Stomach (tissue), 8 donors: ENCODE measurements at regions not wholly inside any gene's neighbourhood (a gene's known extent, or its start where the extent isn't known, plus 50 kb on each side); places are given as distances from the start of the nearest gene placed in this dataset.
"Not testable (repeated sequence)": the region's sequence is repeated elsewhere in the genome, so short reads cannot be mapped to it uniquely, and the experiment has no call there.

Experiments
- DNase-seq, 2 donors: peaks; one replicate each; pipeline versions ENCODE4 v3.0.0 to v3.0.0-alpha.2; 2013 to 2019
- H3K27ac ChIP-seq, 5 donors: fragments of 200-600 bp in 4 of 5; sonication (generic) in 4 of 5; one replicate each; pipeline ENCODE4 v1.5.1; 2013 to 2019; ENCODE audit warnings: mild to moderate bottlenecking in 1 of 5, moderate library complexity in 1 of 5
- H3K27me3 ChIP-seq, 3 donors: fragments of 200-600 bp; sonication (generic); one replicate each; pipeline ENCODE4 v1.5.1; 2017 to 2019; ENCODE audit warnings: mixed run types in 1 of 3
- H3K36me3 ChIP-seq, 4 donors: fragments of 200-600 bp; sonication (generic); 1 replicate in 3 of 4; 2 replicates in 1 of 4; pipeline ENCODE4 v1.5.1; 2016 to 2019
- H3K4me1 ChIP-seq, 4 donors: fragments of 200-600 bp; sonication (generic); one replicate each; pipeline ENCODE4 v1.5.1; 2016 to 2019
- H3K4me3 ChIP-seq, 4 donors: fragments of 200-600 bp; sonication (generic) in 3 of 4; one replicate each; pipeline ENCODE4 v1.5.1; 2016 to 2019; ENCODE audit warnings: mild to moderate bottlenecking in 1 of 4
- H3K9me3 ChIP-seq, 4 donors: fragments of 200-600 bp; sonication (generic); one replicate each; pipeline ENCODE4 v1.5.1; 2016 to 2019
- EP300 ChIP-seq: sonication (generic); formaldehyde crosslinking; IDR thresholded peaks from one replicate; pipeline ENCODE4 v1.6.1; 2017; ENCODE audit warnings: antibody characterized with exemption
- POLR2A ChIP-seq, 4 donors: fragments of 450-650 bp; IDR thresholded peaks; one replicate each; pipeline ENCODE4 v1.6.1; 2016; ENCODE audit warnings: antibody characterized with exemption in 4 of 4, control low read depth in 2 of 4, mild to moderate bottlenecking in 1 of 4, moderate library complexity in 1 of 4
- POLR2AphosphoS5 ChIP-seq, 3 donors: sonication (generic); formaldehyde crosslinking; IDR thresholded peaks; one replicate each; pipeline ENCODE4 v1.6.1; 2016; ENCODE audit warnings: antibody characterized with exemption in 3 of 3
- WGBS, 5 donors: extraction: QIAGEN DNeasy Blood & Tissue Kit in 3 of 5; methylation state at CpG; one replicate each; pipeline versions ENCODE4 v1.1.5 to v1.1.7; 2013 to 2018; 5-methylcytosine and 5-hydroxymethylcytosine counted together
- intact Hi-C: fragments of 100-400 bp; cut with DNase I; formaldehyde crosslinking; loops from one replicate; pipeline ENCODE4 v1.15.1; 2023; ENCODE audit warnings: low total_unique reads
- TF ChIP-seq, protein P1 (sequence below), 7 experiments: fragments of 450-650 bp in 4 of 7; fragments of 200-600 bp in 3 of 7; sonication (generic) in 3 of 7; IDR thresholded peaks; one replicate each; pipeline ENCODE4 v1.5.1; 2016 to 2019; ENCODE audit warnings: antibody characterized with exemption in 7 of 7, control low read depth in 2 of 7, mild to moderate bottlenecking in 1 of 7
- donor health status: healthy with polysubstance abuse.
- donor health status: Bipolar disorder and iron deficiency.
- donor health status: healthy.

DNA sequence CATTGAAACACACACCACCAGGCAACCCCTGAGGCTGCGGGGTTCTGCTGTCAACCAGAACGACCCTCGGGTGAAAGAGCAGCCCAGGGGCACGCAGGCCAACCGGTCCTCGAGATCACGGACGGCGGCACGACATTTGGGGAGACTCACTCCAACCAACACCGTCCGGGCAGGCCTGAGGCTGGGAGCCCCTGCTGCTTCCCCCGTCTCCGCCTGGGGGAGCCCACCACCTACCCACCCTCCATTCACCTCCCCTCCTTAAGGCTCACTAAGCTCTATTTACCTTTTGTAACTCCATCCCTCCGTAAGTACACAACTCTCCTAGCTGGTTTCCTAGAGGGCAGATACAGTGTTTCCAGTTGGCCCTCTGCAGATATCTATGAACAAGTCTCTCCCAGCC, 971.3 kb upstream of the DEFB115 start:
- 38 to 67% (median 60%) methylated on average over 8 to 15 of the region's 15 CpGs for WGBS, 5 donors
- Histone ChIP-seq H3K36me3 (no peaks in the 10 kb centered on the region), H3K27me3 (no peaks in the 10 kb centered on the region), H3K4me1 (peaks cover 0 to 71% (median 8%) of the 10 kb centered on the region in 4 donors), H3K4me3 (peak overlapping the region in 2 of 4 donors; percentile 1 to 3), H3K9me3 (peaks cover 0 to 10% (median 0%) of the 10 kb centered on the region in 4 donors), H3K27ac (peak overlapping the region in 3 of 5 donors; percentile 14 to 79 (median 44))
- intact Hi-C loops = no loop called here
- TF ChIP-seq, protein P1, sequence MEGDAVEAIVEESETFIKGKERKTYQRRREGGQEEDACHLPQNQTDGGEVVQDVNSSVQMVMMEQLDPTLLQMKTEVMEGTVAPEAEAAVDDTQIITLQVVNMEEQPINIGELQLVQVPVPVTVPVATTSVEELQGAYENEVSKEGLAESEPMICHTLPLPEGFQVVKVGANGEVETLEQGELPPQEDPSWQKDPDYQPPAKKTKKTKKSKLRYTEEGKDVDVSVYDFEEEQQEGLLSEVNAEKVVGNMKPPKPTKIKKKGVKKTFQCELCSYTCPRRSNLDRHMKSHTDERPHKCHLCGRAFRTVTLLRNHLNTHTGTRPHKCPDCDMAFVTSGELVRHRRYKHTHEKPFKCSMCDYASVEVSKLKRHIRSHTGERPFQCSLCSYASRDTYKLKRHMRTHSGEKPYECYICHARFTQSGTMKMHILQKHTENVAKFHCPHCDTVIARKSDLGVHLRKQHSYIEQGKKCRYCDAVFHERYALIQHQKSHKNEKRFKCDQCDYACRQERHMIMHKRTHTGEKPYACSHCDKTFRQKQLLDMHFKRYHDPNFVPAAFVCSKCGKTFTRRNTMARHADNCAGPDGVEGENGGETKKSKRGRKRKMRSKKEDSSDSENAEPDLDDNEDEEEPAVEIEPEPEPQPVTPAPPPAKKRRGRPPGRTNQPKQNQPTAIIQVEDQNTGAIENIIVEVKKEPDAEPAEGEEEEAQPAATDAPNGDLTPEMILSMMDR (IDR thresholded peaks at IDR 0.05) = peak in 4 of 7 experiments; percentile 23 to 48 (median 34)
- TF ChIP-seq POLR2A (IDR thresholded peaks at IDR 0.05) (no peak), EP300 (no peak), POLR2AphosphoS5 (IDR thresholded peaks at IDR 0.05) (peak in 1 of 3 donors; percentile 28)
- peak; percentile 40 to 51 for DNase-seq

DNA sequence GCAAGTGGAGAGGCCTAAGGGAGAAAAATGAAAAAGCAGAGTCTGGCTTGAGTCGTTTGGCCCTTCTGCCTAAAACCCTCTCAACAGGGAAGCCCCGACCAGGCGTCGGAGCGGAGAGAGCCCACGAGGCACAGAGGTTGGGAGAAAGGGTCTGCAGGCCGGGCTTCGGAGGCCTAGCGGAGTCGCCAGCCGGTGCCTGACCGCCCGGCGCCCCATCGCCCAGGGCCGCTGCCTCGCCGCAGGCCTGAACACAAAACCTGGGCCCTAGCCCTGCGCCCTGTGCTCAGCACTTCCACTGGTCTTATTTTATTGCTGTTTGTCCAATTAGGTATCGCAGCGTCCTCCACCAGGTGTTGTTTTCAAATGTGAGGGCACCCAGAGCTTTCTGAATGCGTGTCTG, 970.0 kb upstream of the DEFB115 start:
- WGBS, 5 donors = 79 to 93% (median 86%) methylated on average over 21 to 22 of the region's 22 CpGs
- Histone ChIP-seq H3K9me3 (peaks cover 0 to 18% (median 0%) of the 10 kb centered on the region in 4 donors), H3K27ac (peak overlapping the region in 2 of 5 donors; percentile 49 to 88), H3K4me1 (peaks cover 0 to 69% (median 8%) of the 10 kb centered on the region in 4 donors)
- H3K27me3 ChIP-seq, H3K4me3 ChIP-seq, H3K36me3 ChIP-seq, DNase-seq, intact Hi-C loops: not testable (repeated sequence)

DNA sequence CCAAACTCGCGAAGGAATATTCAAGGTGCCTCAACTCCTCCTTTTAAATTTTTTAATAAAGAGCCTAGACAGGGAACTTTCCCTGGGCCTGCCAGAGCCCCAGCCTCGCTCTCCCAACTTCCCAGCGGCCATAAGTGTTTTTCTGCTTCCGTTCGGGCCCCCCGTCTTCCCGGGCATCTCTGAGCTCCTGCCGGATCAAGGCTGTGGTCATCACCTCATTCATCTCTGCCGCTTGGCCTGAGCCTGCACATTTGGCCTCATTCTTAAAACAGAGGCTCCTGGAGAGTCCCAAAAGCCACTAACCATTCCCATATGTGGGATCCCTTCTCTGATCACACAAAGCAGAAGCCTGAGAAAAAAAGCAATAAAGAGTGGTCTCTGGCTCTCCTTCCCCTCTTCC, 969.1 kb upstream of the DEFB115 start:
- no peak overlapping the region for H3K4me3 ChIP-seq
- H3K9me3 ChIP-seq = peaks cover 0 to 15% (median 0%) of the 10 kb centered on the region in 4 donors
- H3K4me1 ChIP-seq = peaks cover 0 to 62% (median 7%) of the 10 kb centered on the region in 4 donors
- WGBS, 5 donors = 45 to 77% (median 65%) methylated on average over 4 to 10 of the region's 10 CpGs
- no peak for DNase-seq
- no peaks in the 10 kb centered on the region for H3K27me3 ChIP-seq
- intact Hi-C loops = no loop called here
- peak overlapping the region in 3 of 5 donors; percentile 74 to 88 (median 87) for H3K27ac ChIP-seq
- TF ChIP-seq EP300 (no peak), POLR2A (IDR thresholded peaks at IDR 0.05) (no peak), POLR2AphosphoS5 (IDR thresholded peaks at IDR 0.05) (no peak)
- TF ChIP-seq, protein P1 (IDR thresholded peaks at IDR 0.05) = no peak
- no peaks in the 10 kb centered on the region for H3K36me3 ChIP-seq

DNA sequence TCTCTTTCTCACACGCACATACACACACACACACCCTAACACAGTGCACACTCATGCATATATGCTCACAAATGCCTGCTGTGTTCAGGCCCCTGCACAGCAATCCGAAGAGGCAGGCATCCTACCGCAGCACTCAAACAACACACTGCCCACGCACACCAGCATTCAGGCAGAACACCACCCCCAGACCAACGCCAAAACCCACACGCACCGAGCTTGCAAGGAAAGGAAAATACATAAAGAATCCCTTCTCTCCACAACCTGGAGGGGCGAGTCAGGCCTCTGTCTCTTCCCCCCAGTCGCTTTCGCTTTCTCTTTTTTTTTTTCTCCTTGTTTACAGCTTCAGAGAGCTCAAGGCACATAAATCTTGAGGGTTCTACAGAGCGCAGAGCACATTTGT, 968.4 kb upstream of the DEFB115 start:
- H3K27ac ChIP-seq = peak overlapping the region in 4 of 5 donors; percentile 61 to 88 (median 80)
- H3K36me3 ChIP-seq, H3K9me3 ChIP-seq, intact Hi-C loops, H3K27me3 ChIP-seq, DNase-seq: not testable (repeated sequence)
- peak overlapping the region in 2 of 4 donors; percentile 42 to 50 for H3K4me3 ChIP-seq
- H3K4me1 ChIP-seq = peaks cover 0 to 58% (median 6%) of the 10 kb centered on the region in 4 donors
- WGBS, 5 donors = 16 to 57% (median 22%) methylated on average over 11 of the region's 11 CpGs

DNA sequence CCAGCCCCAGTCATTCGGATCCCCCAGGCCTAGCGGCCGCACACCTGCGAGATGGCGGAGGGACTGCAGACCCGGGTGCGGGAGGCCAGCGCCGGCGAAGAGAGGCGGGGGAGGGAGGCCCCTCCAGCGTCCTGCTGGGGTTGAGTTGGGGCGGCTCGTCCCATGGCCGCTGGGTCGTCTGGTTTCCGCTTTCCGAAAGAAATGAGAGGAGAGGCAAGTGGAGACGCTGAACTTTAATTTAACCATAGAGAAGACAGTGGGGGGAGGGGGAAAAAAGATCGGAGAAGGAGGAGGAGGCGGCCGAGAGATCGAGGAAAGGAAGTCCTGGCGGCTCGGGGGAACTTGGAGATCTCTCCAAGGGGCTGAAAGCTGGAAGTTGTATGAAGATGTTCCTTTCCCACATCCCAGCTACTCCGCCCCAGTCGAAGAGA, 967.7 kb upstream of the DEFB115 start:
- H3K36me3 ChIP-seq, DNase-seq, H3K27me3 ChIP-seq, H3K9me3 ChIP-seq, intact Hi-C loops: not testable (repeated sequence)
- Histone ChIP-seq H3K27ac (peak overlapping the region; percentile 20 to 88 (median 74)), H3K4me3 (peak overlapping the region in 3 of 4 donors; percentile 25 to 50 (median 42)), H3K4me1 (peaks cover 0 to 51% (median 3%) of the 10 kb centered on the region in 4 donors)
- WGBS, 5 donors = 20 to 66% (median 28%) methylated on average over 25 to 27 of the region's 27 CpGs

DNA sequence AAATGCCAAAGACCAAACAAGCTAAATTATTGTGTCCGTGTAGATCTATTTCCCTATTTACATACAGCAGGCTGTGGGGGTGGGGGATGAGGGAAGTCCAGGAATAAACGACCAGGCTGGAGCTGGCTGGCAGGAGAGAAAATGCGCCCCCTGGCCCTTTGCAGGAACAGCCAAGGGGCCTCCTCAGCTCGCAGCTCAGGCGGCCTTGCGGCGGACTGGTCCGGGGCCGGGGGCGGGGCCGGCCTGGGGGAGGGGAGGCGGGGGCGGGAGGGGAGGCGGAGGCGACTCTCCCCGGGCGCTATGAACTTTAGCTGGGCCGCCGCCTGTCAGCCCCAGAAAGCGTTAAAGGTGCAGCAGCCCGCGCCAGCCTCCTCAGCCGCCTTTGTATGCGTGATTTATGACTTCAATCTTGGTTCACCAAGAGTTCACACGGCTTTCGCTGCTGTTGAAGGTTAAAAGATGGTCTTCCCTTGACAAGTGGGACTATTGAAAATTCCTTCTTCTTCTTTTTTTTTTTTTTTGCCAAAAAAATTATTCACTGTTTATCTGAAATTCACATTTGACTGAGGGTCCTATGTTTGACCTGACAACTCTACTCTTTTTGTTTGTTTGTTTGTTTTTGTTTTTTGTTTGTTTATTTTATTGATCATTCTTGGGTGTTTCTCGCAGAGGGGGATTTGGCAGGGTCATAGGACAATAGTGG, 967.0 kb upstream of the DEFB115 start:
- H3K36me3 ChIP-seq, H3K9me3 ChIP-seq, H3K27me3 ChIP-seq, intact Hi-C loops: not testable (repeated sequence)
- Histone ChIP-seq H3K4me1 (peaks cover 0 to 46% (median 3%) of the 10 kb centered on the region in 4 donors), H3K27ac (peak overlapping the region in 4 of 5 donors; percentile 74 to 88 (median 84)), H3K4me3 (peak overlapping the region in 3 of 4 donors; percentile 25 to 50 (median 42))
- peak in 1 of 2 donors; percentile 71 for DNase-seq
- WGBS, 5 donors = 15 to 45% (median 26%) methylated on average over 18 to 27 of the region's 27 CpGs

DNA sequence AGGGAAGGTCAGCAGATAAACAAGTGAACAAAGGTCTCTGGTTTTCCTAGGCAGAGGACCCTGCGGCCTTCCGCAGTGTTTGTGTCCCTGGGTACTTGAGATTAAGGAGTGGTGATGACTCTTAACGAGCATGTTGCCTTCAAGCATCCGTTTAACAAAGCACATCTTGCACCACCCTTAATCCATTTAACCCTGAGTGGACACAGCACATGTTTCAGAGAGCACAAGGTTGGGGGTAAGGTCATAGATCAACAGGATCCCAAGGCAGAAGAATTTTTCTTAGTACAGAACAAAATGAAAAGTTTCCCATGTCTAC, 966.4 kb upstream of the DEFB115 start:
- DNase-seq, H3K36me3 ChIP-seq, H3K4me3 ChIP-seq, H3K27me3 ChIP-seq, H3K9me3 ChIP-seq, intact Hi-C loops: not testable (repeated sequence)
- 21 to 66% (median 27%) methylated on average over 2 to 4 of the region's 4 CpGs for WGBS, 5 donors
- Histone ChIP-seq H3K27ac (peak overlapping the region in 3 of 5 donors; percentile 74 to 88 (median 87)), H3K4me1 (peaks cover 0 to 41% (median 3%) of the 10 kb centered on the region in 4 donors)

DNA sequence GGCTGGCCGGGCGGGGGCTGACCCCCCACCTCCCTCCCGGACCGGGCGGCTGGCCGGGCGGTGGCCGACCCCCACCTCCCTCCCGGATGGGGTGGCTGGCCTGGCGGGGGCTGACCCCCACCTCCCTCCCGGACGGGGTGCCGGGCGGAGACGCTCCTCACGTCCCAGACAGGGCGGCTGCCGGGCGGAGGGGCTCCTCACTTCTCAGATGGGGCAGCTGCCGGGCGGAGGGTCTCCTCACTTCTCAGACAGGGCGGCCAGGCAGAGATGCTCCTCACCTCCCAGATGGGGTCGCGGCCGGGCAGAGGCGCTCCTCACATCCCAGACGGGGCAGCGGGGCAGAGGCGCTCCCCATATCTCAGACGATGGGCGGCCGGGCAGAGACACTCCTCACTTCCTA, 965.8 kb upstream of the DEFB115 start:
- H3K9me3 ChIP-seq, intact Hi-C loops, DNase-seq, H3K36me3 ChIP-seq, H3K4me3 ChIP-seq, H3K27me3 ChIP-seq: not testable (repeated sequence)
- Histone ChIP-seq H3K4me1 (peaks cover 0 to 35% (median 3%) of the 10 kb centered on the region in 4 donors), H3K27ac (peak overlapping the region in 1 of 5 donors; percentile 88)
- 88 to 97% (median 95%) methylated on average over 13 to 32 of the region's 32 CpGs for WGBS, 5 donors

DNA sequence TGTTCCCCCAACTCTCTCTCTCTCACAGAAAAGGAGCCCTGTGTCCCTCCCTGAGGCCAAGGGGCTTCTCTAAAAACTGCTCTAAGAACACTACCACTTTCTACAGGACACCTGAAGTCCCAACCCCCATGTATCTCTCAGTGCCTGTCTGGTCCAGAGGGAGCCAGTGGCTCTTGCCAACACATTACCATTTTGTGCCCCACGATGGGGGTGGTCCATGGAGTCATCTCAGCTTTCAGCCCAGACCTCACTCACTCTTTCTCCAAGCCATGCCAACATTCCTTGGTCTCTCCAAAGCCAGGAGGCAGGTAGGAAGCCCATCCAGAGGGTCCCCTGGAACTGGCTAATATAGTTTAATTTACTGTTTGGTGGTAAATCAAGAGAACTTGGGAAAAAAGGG, 962.1 kb upstream of the DEFB115 start:
- H3K9me3 ChIP-seq, H3K36me3 ChIP-seq, H3K4me3 ChIP-seq, H3K27ac ChIP-seq, intact Hi-C loops, H3K27me3 ChIP-seq, DNase-seq: not testable (repeated sequence)
- WGBS, 5 donors = 47 to 88% (median 67%) methylated on average over 1 of the region's 1 CpG
- H3K4me1 ChIP-seq = peaks cover 0 to 19% (median 2%) of the 10 kb centered on the region in 4 donors
